ENCODE measurements at regions not wholly inside any gene's neighbourhood (a gene's known extent, or its start where the extent isn't known, plus 50 kb on each side); places are given as distances from the start of the nearest gene placed in this dataset.

DNA sequence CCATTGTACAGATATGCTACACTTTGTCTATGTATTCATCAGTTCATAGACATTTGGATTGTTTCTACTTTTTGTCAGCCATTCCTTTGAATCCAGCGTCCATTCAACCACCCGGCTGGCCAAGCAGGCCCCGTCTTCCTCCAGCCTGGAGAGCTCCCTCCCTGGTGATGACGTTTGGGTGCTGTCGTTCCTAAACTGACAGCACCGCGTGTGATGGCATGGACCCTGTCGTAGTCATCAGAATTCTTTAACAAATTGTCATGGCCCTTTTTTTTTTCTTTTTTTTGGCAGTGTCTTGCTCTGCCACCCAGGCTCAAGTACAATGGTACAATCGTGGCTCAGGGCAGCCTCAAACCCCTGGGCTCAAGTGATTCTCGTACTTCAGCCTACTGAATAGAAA, 138.6 kb upstream of the ERRFI1 start:
- Mint-ChIP-seq H3K36me3 (ENCODE audit: low read depth) (no peaks in the 10 kb centered on the region), H3K4me3 (no peak overlapping the region), H3K4me1 (peaks cover 21% of the 10 kb centered on the region), H3K27ac (no peak overlapping the region), H3K9me3 (peaks cover 2% of the 10 kb centered on the region), H3K27me3 (ENCODE audit: low read depth) (peaks cover 47% of the 10 kb centered on the region)
- TF ChIP-seq, protein P1, sequence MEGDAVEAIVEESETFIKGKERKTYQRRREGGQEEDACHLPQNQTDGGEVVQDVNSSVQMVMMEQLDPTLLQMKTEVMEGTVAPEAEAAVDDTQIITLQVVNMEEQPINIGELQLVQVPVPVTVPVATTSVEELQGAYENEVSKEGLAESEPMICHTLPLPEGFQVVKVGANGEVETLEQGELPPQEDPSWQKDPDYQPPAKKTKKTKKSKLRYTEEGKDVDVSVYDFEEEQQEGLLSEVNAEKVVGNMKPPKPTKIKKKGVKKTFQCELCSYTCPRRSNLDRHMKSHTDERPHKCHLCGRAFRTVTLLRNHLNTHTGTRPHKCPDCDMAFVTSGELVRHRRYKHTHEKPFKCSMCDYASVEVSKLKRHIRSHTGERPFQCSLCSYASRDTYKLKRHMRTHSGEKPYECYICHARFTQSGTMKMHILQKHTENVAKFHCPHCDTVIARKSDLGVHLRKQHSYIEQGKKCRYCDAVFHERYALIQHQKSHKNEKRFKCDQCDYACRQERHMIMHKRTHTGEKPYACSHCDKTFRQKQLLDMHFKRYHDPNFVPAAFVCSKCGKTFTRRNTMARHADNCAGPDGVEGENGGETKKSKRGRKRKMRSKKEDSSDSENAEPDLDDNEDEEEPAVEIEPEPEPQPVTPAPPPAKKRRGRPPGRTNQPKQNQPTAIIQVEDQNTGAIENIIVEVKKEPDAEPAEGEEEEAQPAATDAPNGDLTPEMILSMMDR (IDR thresholded peaks at IDR 0.05; ENCODE audit: unreplicated experiment in 3 of 3) = no peak

DNA sequence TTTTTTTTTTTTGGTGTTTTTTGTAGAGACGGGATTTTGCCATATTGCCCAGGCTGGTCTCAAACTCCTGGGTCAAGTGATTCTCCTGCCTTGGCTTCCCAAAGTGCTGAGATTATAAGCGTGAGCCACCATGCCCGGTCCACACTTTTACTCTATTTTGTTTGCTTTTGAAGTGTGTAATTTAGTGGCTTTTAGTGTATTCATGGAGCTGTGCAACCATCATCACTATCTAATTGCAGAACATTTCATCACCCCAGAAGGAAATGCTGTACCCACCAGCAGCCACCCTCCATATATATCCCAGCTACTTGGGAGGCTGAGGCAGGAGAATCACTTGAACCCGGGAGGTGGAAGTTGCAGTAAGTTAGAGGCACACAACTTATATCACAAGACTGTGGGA, 136.9 kb upstream of the ERRFI1 start:
- H3K4me3 Mint-ChIP-seq = no peak overlapping the region
- no peak overlapping the region for H3K27ac Mint-ChIP-seq
- TF ChIP-seq, protein P1 (IDR thresholded peaks at IDR 0.05; ENCODE audit: unreplicated experiment in 3 of 3) = no peak
- H3K4me1 Mint-ChIP-seq = peaks cover 17% of the 10 kb centered on the region
- H3K9me3 Mint-ChIP-seq = peaks cover 2% of the 10 kb centered on the region
- no peaks in the 10 kb centered on the region for H3K36me3 Mint-ChIP-seq (ENCODE audit: low read depth)
- peaks cover 51% of the 10 kb centered on the region for H3K27me3 Mint-ChIP-seq (ENCODE audit: low read depth)

DNA sequence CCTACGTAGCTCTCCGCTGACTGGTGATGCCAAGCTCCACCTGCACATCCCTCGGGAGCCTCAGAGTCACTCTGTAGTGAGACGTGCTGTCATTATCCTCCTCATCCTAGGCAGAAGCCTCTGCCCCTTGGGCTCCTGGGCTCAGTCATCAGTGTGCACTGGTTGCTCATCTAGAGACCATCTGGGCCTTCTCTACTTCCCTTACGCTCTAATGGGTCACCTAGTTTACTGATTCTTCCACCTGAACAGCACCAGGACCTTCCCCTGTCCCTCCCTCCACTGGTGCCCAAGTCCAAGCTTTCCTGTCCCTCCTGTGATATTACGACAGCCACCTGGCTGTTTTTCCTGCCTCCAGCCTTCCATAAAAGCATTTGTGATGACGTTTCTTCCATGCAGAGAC, 136.1 kb upstream of the ERRFI1 start:
- H3K27me3 Mint-ChIP-seq (ENCODE audit: low read depth) = peaks cover 52% of the 10 kb centered on the region
- H3K4me3 Mint-ChIP-seq = no peak overlapping the region
- H3K27ac Mint-ChIP-seq = peak overlapping the region in 1 of 3 experiments; percentile 39
- peaks cover 2% of the 10 kb centered on the region for H3K9me3 Mint-ChIP-seq
- no peaks in the 10 kb centered on the region for H3K36me3 Mint-ChIP-seq (ENCODE audit: low read depth)
- TF ChIP-seq, protein P1 (IDR thresholded peaks at IDR 0.05; ENCODE audit: unreplicated experiment in 3 of 3) = no peak
- peaks cover 15% of the 10 kb centered on the region for H3K4me1 Mint-ChIP-seq

DNA sequence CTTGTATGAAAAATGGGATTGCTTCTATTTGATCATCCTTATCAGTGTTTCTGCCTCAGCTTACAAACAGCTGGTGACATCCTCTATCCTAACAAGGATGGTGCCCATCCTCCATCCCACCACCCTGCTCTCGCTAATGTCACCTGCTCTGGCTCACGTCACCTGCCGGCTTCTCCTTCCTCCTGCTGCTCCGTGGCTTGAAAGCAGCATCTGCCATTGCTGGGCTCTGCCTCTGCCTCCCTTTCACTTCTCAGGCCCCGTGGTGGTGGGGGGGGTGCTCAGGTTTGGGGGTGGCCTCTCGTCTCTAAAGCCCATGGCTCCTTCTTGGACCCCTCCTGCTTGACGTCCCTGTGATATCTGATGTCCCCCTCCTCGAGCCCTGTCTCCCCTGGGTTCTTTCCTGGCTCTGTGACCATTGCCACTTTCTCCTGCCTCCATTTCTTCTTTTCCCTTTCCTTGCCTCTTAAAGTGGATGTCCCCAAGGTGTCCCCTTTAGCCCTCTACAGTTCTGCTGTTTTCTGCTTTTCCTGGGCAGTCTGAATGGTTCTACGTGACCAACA, 135.5 kb upstream of the ERRFI1 start:
- peaks cover 57% of the 10 kb centered on the region for H3K27me3 Mint-ChIP-seq (ENCODE audit: low read depth)
- TF ChIP-seq, protein P1 (IDR thresholded peaks at IDR 0.05; ENCODE audit: unreplicated experiment in 3 of 3) = no peak
- H3K9me3 Mint-ChIP-seq = peaks cover 2% of the 10 kb centered on the region

DNA sequence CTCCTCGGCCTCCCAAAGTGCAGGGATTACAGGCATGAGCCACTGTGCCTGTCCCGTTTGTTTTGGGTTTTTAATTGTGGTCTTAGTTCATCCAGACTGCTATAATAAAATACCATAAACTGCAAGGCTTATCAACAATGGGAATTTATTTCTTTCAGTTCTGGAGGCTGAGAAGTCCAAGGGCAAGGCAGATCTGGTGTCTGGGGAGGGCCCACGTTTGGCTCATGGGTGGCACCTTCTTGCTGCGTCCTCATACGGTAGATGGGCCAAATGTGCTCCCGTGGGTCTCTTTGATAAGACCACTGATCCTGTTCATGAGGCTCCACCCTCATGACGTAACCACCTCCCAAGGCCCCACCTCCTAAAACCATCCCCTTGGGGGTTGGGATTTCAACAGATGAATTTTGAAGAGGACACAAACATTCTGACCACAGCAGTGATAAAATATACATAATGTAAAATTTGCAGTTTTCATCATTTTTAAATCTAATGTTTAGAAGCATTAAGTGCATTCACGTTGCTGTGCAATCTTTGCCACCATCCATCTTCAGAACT, 133.4 kb upstream of the ERRFI1 start:
- H3K36me3 Mint-ChIP-seq (ENCODE audit: low read depth) = no peaks in the 10 kb centered on the region
- H3K9me3 Mint-ChIP-seq = peaks cover 4% of the 10 kb centered on the region
- no peak overlapping the region for H3K27ac Mint-ChIP-seq
- no peak overlapping the region for H3K4me3 Mint-ChIP-seq
- peaks cover 4% of the 10 kb centered on the region for H3K4me1 Mint-ChIP-seq
- peaks cover 53% of the 10 kb centered on the region for H3K27me3 Mint-ChIP-seq (ENCODE audit: low read depth)
- TF ChIP-seq, protein P1 (IDR thresholded peaks at IDR 0.05; ENCODE audit: unreplicated experiment in 3 of 3) = no peak

More for the DNA sequence above, 135.5 kb upstream of the ERRFI1 start:
- H3K27ac Mint-ChIP-seq = peak overlapping the region in 1 of 3 experiments; percentile 39
- H3K4me3 Mint-ChIP-seq = no peak overlapping the region
- no peaks in the 10 kb centered on the region for H3K36me3 Mint-ChIP-seq (ENCODE audit: low read depth)
- H3K4me1 Mint-ChIP-seq = peaks cover 10% of the 10 kb centered on the region

DNA sequence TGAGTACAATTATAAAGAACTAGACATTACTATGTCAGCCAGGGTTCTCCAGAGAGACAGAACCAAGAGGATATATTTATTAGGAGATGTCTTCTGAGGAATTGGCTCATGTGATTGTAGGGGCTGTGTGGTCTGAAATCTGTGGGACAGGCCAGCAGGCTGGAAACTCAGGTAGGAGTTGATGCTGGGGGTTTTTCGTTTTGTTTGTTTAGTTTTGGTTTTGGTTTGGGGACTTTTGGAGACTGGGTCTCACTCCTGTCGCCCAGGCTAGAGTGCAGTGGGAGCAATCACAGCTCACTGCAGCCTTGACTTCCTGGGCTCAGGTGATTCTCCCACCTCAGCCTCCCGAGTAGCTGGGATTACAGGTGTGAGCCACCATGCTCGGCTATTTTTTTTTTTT, 132.9 kb upstream of the ERRFI1 start:
- peaks cover 4% of the 10 kb centered on the region for H3K9me3 Mint-ChIP-seq
- TF ChIP-seq, protein P1 (IDR thresholded peaks at IDR 0.05; ENCODE audit: unreplicated experiment in 3 of 3) = no peak
- peaks cover 5% of the 10 kb centered on the region for H3K4me1 Mint-ChIP-seq
- peaks cover 53% of the 10 kb centered on the region for H3K27me3 Mint-ChIP-seq (ENCODE audit: low read depth)
- H3K36me3 Mint-ChIP-seq (ENCODE audit: low read depth) = no peaks in the 10 kb centered on the region
- no peak overlapping the region for H3K4me3 Mint-ChIP-seq
- no peak overlapping the region for H3K27ac Mint-ChIP-seq

Data from nephron (organoid).